HepG2 (cell line): ENCODE measurements at regions not wholly inside any gene's neighbourhood (a gene's known extent, or its start where the extent isn't known, plus 50 kb on each side); places are given as distances from the start of the nearest gene placed in this dataset.

Experiments used
- AGO1 ChIP-seq: fragments of 200-400 bp; formaldehyde crosslinking; IDR thresholded peaks from 2 replicates; pipeline ENCODE4 v1.6.1; 2017; ENCODE audit warnings: mild to moderate bottlenecking, low read depth, low read length, moderate library complexity; ENCODE audit not compliant: poor library complexity, severe bottlenecking
- GPN1 ChIP-seq: sonication (generic); formaldehyde crosslinking; IDR thresholded peaks from 2 replicates; pipeline ENCODE4 v1.5.1; 2020; ENCODE audit warnings: missing genetic modification reagents, borderline replicate concordance
- KLF15 ChIP-seq: sonication (generic); formaldehyde crosslinking; IDR thresholded peaks from 2 replicates; pipeline ENCODE4 v1.8.1; 2023; ENCODE audit warnings: borderline replicate concordance, mild to moderate bottlenecking, inconsistent platforms, missing genetic modification reagents, mixed read lengths
- MAFK ChIP-seq, 2 experiments: IDR thresholded peaks in 1 of 2; conservative IDR thresholded peaks in 1 of 2; 2 replicates each; pipeline ENCODE4 v1.6.1; 2011; ENCODE audit warnings: improper control_type of control experiment in 2 of 2, low read length in 2 of 2
- NR2F6 ChIP-seq, 2 experiments: IDR thresholded peaks; 2 replicates each; pipeline ENCODE4 v1.6.1; 2016; ENCODE audit warnings: antibody characterized with exemption in 1 of 2, mild to moderate bottlenecking in 1 of 2
- POLR2A ChIP-seq, 2 experiments: IDR thresholded peaks; 2 replicates each; pipeline ENCODE4 v1.6.1; 2011; ENCODE audit warnings: low read depth in 2 of 2, low read length in 2 of 2, mild to moderate bottlenecking in 1 of 2, moderate library complexity in 1 of 2; ENCODE audit not compliant: insufficient read depth in 1 of 2
- POLR2AphosphoS5 ChIP-seq: IDR thresholded peaks from 2 replicates; pipeline ENCODE4 v1.6.1; 2012; ENCODE audit warnings: low read depth, low read length
- ZFX ChIP-seq: sonication (generic); formaldehyde crosslinking; IDR thresholded peaks from 2 replicates; pipeline ENCODE4 v1.4.0; 2020; ENCODE audit warnings: mild to moderate bottlenecking, low read depth, missing genetic modification reagents, moderate library complexity
- ZSCAN22 ChIP-seq: sonication (generic); formaldehyde crosslinking; IDR thresholded peaks from 2 replicates; pipeline ENCODE4 v1.4.0; 2020; ENCODE audit warnings: mild to moderate bottlenecking, missing genetic modification reagents
- TF ChIP-seq, protein P1 (sequence below): sonication (generic); formaldehyde crosslinking; IDR thresholded peaks from 2 replicates; pipeline ENCODE4 v1.4.0; 2020; ENCODE audit warnings: low read depth, missing genetic modification reagents
- TF ChIP-seq, protein P2 (sequence below): sonication (generic); formaldehyde crosslinking; IDR thresholded peaks from 2 replicates; pipeline ENCODE4 v1.5.1; 2020; ENCODE audit warnings: mild to moderate bottlenecking, moderate library complexity, missing genetic modification reagents
- TF ChIP-seq, protein P3 (sequence below): sonication (generic); formaldehyde crosslinking; IDR thresholded peaks from 2 replicates; pipeline ENCODE4 v1.9.0; 2021; ENCODE audit warnings: missing genetic modification reagents, borderline replicate concordance

DNA sequence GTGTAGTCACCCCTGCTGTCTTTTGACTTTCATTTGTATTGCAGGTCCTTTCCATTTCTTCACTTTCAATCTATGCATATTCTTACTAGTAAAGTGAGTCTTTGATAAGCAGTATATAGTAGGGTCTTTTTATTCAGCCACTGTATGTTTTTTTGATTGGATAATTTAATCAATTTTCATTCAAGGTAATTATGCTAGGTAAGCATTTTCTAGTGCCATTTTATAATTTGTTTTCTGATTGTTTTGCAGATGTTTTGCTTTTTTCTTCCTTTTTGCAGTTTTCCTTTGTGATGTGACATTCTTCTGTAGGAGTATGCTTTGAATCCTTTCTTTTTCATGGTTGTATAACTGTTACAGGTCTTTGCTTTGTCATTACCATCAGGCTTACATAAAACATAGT lies 504.3 kb upstream of the GBE1 start:
- TF ChIP-seq GPN1 (CRISPR knock-in tag) (no peak), AGO1 (no peak), POLR2A (IDR thresholded peaks at IDR 0.05; ENCODE audit: insufficient read depth in 1 of 2, low read depth in 2 of 2, low read length in 2 of 2) (no peak), KLF15 (CRISPR knock-in tag) (no peak), POLR2AphosphoS5 (no peak), ZSCAN22 (no peak), MAFK (conservative IDR thresholded peaks at IDR 0.05 in 1 of 2, IDR thresholded peaks at IDR 0.05 in 1 of 2; ENCODE audit: low read length in 2 of 2) (peak; percentile 84 to 93), ZFX (CRISPR knock-in tag) (no peak), NR2F6 (IDR thresholded peaks at IDR 0.05) (no peak), NR2F6 (CRISPR knock-in tag; IDR thresholded peaks at IDR 0.05) (no peak)
- TF ChIP-seq, protein P1, sequence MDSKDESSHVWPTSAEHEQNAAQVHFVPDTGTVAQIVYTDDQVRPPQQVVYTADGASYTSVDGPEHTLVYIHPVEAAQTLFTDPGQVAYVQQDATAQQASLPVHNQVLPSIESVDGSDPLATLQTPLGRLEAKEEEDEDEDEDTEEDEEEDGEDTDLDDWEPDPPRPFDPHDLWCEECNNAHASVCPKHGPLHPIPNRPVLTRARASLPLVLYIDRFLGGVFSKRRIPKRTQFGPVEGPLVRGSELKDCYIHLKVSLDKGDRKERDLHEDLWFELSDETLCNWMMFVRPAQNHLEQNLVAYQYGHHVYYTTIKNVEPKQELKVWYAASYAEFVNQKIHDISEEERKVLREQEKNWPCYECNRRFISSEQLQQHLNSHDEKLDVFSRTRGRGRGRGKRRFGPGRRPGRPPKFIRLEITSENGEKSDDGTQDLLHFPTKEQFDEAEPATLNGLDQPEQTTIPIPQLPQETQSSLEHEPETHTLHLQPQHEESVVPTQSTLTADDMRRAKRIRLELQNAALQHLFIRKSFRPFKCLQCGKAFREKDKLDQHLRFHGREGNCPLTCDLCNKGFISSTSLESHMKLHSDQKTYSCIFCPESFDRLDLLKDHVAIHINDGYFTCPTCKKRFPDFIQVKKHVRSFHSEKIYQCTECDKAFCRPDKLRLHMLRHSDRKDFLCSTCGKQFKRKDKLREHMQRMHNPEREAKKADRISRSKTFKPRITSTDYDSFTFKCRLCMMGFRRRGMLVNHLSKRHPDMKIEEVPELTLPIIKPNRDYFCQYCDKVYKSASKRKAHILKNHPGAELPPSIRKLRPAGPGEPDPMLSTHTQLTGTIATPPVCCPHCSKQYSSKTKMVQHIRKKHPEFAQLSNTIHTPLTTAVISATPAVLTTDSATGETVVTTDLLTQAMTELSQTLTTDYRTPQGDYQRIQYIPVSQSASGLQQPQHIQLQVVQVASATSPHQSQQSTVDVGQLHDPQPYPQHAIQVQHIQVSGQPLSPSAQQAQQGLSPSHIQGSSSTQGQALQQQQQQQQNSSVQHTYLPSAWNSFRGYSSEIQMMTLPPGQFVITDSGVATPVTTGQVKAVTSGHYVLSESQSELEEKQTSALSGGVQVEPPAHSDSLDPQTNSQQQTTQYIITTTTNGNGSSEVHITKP = no peak
- TF ChIP-seq, protein P2, sequence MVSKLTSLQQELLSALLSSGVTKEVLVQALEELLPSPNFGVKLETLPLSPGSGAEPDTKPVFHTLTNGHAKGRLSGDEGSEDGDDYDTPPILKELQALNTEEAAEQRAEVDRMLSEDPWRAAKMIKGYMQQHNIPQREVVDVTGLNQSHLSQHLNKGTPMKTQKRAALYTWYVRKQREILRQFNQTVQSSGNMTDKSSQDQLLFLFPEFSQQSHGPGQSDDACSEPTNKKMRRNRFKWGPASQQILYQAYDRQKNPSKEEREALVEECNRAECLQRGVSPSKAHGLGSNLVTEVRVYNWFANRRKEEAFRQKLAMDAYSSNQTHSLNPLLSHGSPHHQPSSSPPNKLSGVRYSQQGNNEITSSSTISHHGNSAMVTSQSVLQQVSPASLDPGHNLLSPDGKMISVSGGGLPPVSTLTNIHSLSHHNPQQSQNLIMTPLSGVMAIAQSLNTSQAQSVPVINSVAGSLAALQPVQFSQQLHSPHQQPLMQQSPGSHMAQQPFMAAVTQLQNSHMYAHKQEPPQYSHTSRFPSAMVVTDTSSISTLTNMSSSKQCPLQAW (CRISPR knock-in tag) = no peak
- TF ChIP-seq, protein P3, sequence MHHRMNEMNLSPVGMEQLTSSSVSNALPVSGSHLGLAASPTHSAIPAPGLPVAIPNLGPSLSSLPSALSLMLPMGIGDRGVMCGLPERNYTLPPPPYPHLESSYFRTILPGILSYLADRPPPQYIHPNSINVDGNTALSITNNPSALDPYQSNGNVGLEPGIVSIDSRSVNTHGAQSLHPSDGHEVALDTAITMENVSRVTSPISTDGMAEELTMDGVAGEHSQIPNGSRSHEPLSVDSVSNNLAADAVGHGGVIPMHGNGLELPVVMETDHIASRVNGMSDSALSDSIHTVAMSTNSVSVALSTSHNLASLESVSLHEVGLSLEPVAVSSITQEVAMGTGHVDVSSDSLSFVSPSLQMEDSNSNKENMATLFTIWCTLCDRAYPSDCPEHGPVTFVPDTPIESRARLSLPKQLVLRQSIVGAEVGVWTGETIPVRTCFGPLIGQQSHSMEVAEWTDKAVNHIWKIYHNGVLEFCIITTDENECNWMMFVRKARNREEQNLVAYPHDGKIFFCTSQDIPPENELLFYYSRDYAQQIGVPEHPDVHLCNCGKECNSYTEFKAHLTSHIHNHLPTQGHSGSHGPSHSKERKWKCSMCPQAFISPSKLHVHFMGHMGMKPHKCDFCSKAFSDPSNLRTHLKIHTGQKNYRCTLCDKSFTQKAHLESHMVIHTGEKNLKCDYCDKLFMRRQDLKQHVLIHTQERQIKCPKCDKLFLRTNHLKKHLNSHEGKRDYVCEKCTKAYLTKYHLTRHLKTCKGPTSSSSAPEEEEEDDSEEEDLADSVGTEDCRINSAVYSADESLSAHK (CRISPR knock-in tag) = no peak
